Upper lobe of left lung (tissue), 6 donors: ENCODE measurements at regions not wholly inside any gene's neighbourhood (a gene's known extent, or its start where the extent isn't known, plus 50 kb on each side); places are given as distances from the start of the nearest gene placed in this dataset.

ENCODE experiments used
- ATAC-seq, 2 donors: fragments of 200-7000 bp; cut with Tn5 transposase; one replicate each; pipeline ENCODE4 v1.9.1; 2022; ENCODE audit warnings: mild to moderate bottlenecking in 2 of 2, moderate library complexity in 2 of 2; ENCODE audit not compliant: low FRiP score in 2 of 2
- DNase-seq, 2 donors: peaks; one replicate each; pipeline ENCODE4 v3.0.0-alpha.2; 2019 to 2020
- H3K27ac ChIP-seq, 4 donors: fragments of 200-600 bp; sonication (generic); one replicate each; pipeline ENCODE4 v1.5.1; 2016 to 2019
- H3K27me3 ChIP-seq, 4 donors: fragments of 200-600 bp; sonication (generic); one replicate each; pipeline ENCODE4 v1.5.1; 2017 to 2019
- H3K36me3 ChIP-seq, 4 donors: fragments of 200-600 bp; sonication (generic); one replicate each; pipeline ENCODE4 v1.5.1; 2016 to 2019
- H3K4me1 ChIP-seq, 4 donors: fragments of 200-600 bp; sonication (generic); one replicate each; pipeline ENCODE4 v1.5.1; 2018 to 2019
- H3K4me3 ChIP-seq, 4 donors: fragments of 200-600 bp; sonication (generic); one replicate each; pipeline ENCODE4 v1.5.1; 2017 to 2019; ENCODE audit warnings: mild to moderate bottlenecking in 2 of 4, moderate library complexity in 1 of 4
- H3K9me3 ChIP-seq, 4 donors: fragments of 200-600 bp; sonication (generic); one replicate each; pipeline ENCODE4 v1.5.1; 2018 to 2019
- EP300 ChIP-seq, 4 donors: sonication (generic); formaldehyde crosslinking; IDR thresholded peaks; one replicate each; pipeline ENCODE4 v1.5.1; 2017; ENCODE audit warnings: antibody characterized with exemption in 4 of 4, control low read depth in 2 of 4
- POLR2A ChIP-seq, 4 donors: fragments of 450-650 bp; IDR thresholded peaks; one replicate each; pipeline ENCODE4 v1.5.1; 2016 to 2017; ENCODE audit warnings: antibody characterized with exemption in 4 of 4, mild to moderate bottlenecking in 2 of 4
- POLR2AphosphoS5 ChIP-seq, 2 donors: sonication (generic); formaldehyde crosslinking; IDR thresholded peaks; one replicate each; pipeline ENCODE4 v1.5.1; 2017; ENCODE audit warnings: antibody characterized with exemption in 2 of 2
- WGBS, 2 donors: methylation state at CpG; one replicate each; pipeline ENCODE4 v1.1.5; 2017 to 2018; 5-methylcytosine and 5-hydroxymethylcytosine counted together
- TF ChIP-seq, protein P1 (sequence below), 6 experiments: fragments of 450-650 bp in 4 of 6; fragments of 200-600 bp in 2 of 6; sonication (generic) in 2 of 6; IDR thresholded peaks; one replicate each; pipeline ENCODE4 v1.5.1; 2016 to 2019; ENCODE audit warnings: antibody characterized with exemption in 6 of 6
- donor health status: DM: no; HTN: no; CAD: no; lungs with moderate emphysema.
- donor health status: DM: no; HTN: yes; CAD: no; lungs with severe emphysema.

DNA sequence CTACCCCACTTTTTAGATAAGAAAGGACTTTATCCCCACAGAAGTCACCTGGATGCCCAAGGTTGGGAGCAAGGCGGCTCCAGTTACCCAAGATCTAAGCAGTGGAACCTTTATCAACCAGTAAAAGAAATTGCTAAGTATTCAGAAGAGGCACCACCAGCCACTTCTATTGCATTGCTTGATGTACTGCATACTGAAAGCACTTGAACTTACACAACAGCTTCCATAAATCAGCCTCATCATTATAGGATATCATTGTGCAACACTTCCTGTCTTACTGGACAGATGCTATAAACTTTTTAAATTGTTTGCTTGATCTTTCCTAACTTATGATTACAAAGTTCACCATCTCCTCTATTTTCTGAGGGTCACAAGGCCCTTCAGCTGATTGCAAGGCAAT lies 642.7 kb upstream of the CXADR start:
- TF ChIP-seq, protein P1, sequence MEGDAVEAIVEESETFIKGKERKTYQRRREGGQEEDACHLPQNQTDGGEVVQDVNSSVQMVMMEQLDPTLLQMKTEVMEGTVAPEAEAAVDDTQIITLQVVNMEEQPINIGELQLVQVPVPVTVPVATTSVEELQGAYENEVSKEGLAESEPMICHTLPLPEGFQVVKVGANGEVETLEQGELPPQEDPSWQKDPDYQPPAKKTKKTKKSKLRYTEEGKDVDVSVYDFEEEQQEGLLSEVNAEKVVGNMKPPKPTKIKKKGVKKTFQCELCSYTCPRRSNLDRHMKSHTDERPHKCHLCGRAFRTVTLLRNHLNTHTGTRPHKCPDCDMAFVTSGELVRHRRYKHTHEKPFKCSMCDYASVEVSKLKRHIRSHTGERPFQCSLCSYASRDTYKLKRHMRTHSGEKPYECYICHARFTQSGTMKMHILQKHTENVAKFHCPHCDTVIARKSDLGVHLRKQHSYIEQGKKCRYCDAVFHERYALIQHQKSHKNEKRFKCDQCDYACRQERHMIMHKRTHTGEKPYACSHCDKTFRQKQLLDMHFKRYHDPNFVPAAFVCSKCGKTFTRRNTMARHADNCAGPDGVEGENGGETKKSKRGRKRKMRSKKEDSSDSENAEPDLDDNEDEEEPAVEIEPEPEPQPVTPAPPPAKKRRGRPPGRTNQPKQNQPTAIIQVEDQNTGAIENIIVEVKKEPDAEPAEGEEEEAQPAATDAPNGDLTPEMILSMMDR (IDR thresholded peaks at IDR 0.05) = no peak
- TF ChIP-seq POLR2AphosphoS5 (IDR thresholded peaks at IDR 0.05) (no peak), POLR2A (IDR thresholded peaks at IDR 0.05) (no peak), EP300 (IDR thresholded peaks at IDR 0.05) (no peak)
- DNase-seq = no peak
- no peaks in the 10 kb centered on the region for H3K27me3 ChIP-seq
- H3K36me3 ChIP-seq = no peaks in the 10 kb centered on the region
- no peaks in the 10 kb centered on the region for H3K4me1 ChIP-seq
- no peak overlapping the region for H3K4me3 ChIP-seq
- 79 to 91% methylated on average over 1 of the region's 1 CpG for WGBS, 2 donors
- no peak for ATAC-seq
- H3K27ac ChIP-seq = no peak overlapping the region
- no peaks in the 10 kb centered on the region for H3K9me3 ChIP-seq

DNA sequence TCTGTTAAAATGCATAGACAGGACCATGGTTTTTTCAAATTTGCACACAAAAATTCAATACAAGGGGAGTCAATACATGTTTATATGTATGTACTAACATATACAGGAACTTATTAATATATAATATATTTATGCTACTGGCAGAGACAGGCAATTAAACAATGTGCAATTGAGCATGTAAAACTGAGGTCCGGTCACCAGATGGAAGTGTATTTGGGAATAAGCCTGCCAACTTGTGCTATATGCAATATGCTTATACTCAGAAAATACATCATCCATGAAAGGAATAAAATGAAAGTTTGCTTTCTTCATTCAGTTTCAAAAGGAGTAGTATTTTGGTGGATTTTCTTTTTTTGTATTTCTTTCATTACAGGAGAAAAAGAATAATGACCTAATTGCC lies 640.2 kb upstream of the CXADR start:
- Histone ChIP-seq H3K4me1 (no peaks in the 10 kb centered on the region), H3K27me3 (no peaks in the 10 kb centered on the region), H3K4me3 (no peak overlapping the region), H3K9me3 (no peaks in the 10 kb centered on the region), H3K27ac (no peak overlapping the region), H3K36me3 (no peaks in the 10 kb centered on the region)
- TF ChIP-seq POLR2AphosphoS5 (IDR thresholded peaks at IDR 0.05) = no peak
- no peak for DNase-seq
- WGBS, 2 donors = 86 to 88% methylated on average over 1 of the region's 1 CpG
- ATAC-seq = no peak

DNA sequence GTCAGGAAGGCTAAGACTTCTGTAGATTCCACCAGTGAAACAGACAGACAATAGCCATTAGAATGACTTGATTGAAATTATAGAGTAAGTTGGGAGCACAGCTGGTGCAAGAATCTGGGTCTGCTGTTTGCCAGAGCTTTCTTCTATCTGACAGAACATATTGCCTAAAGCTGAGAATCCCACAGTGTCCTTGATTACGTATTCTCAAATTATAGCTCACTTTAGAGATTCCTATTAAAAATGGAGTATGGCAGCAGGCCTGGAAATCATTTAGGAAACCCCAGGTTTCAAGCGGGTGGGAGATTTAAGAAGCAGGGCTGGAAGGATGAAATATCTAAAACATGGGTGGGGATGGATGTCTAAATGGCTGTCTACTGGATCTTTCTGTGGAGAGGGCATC lies 639.7 kb upstream of the CXADR start:
- ATAC-seq (no peak), DNase-seq (no peak)
- Histone ChIP-seq H3K9me3 (no peaks in the 10 kb centered on the region), H3K36me3 (no peaks in the 10 kb centered on the region), H3K27me3 (no peaks in the 10 kb centered on the region), H3K4me3 (no peak overlapping the region), H3K4me1 (no peaks in the 10 kb centered on the region), H3K27ac (no peak overlapping the region)
- no peak for TF ChIP-seq EP300 (IDR thresholded peaks at IDR 0.05)
- TF ChIP-seq, protein P1 (IDR thresholded peaks at IDR 0.05) = no peak
- TF ChIP-seq POLR2AphosphoS5 (IDR thresholded peaks at IDR 0.05) = no peak
- TF ChIP-seq POLR2A (IDR thresholded peaks at IDR 0.05) = no peak
- WGBS, 2 donors = 87 to 95% methylated on average over 2 of the region's 2 CpGs

DNA sequence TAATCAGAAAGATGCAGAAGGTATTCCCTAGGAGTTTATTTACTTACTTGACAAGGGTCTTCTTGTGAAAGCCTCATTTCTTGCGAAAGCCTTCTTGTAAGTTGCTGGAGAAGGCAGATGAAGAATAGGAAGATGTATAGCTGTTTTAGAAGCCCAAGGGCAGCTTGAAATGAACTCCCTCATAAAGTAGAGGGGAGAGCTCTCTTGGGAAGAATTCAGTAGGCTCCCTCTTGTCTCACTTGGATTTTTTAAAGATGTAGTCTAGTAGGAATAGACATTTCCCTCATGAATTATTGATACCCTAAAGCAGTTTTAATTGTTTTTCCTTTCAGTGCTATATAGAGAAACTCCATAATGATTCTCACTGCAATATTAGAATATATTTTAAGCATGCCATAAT lies 639.2 kb upstream of the CXADR start:
- DNase-seq = no peak
- Histone ChIP-seq H3K4me3 (no peak overlapping the region), H3K36me3 (no peaks in the 10 kb centered on the region), H3K27ac (no peak overlapping the region), H3K9me3 (no peaks in the 10 kb centered on the region), H3K4me1 (no peaks in the 10 kb centered on the region), H3K27me3 (no peaks in the 10 kb centered on the region)
- ATAC-seq = no peak
- TF ChIP-seq, protein P1 (IDR thresholded peaks at IDR 0.05) = no peak
- TF ChIP-seq POLR2AphosphoS5 (IDR thresholded peaks at IDR 0.05) (no peak), POLR2A (IDR thresholded peaks at IDR 0.05) (no peak), EP300 (IDR thresholded peaks at IDR 0.05) (no peak)
- 96 to 100% methylated on average over 1 of the region's 1 CpG for WGBS, 2 donors

DNA sequence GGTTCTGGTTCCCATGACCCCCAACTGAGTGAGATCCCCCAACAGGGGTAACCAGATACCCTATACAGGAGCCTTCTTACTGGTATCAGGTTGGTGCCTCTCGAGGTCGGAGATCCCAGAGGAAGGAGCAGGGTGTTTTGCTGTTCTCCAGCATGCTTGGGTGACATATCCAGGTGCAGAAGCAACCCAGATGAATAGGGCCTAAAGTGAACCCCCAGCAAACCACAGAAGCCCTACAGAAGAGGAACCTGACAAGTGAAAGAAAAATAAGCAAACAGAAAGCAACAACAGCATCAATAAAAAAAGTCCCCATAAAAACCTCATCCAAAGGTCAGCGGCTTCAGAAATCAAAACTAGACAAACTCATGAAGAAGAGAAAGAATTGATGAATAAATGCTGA lies 633.4 kb upstream of the CXADR start:
- H3K9me3 ChIP-seq = no peaks in the 10 kb centered on the region
- no peak overlapping the region for H3K27ac ChIP-seq
- no peaks in the 10 kb centered on the region for H3K27me3 ChIP-seq
- H3K4me1 ChIP-seq = no peaks in the 10 kb centered on the region
- WGBS, 2 donors = 94 to 100% methylated on average over 3 of the region's 3 CpGs
- DNase-seq = no peak
- no peak for ATAC-seq
- TF ChIP-seq EP300 (IDR thresholded peaks at IDR 0.05) (no peak), POLR2A (IDR thresholded peaks at IDR 0.05) (no peak), POLR2AphosphoS5 (IDR thresholded peaks at IDR 0.05) (no peak)
- TF ChIP-seq, protein P1 (IDR thresholded peaks at IDR 0.05) = no peak
- no peaks in the 10 kb centered on the region for H3K36me3 ChIP-seq
- no peak overlapping the region for H3K4me3 ChIP-seq
